BLaER1 treated with 17β-estradiol and CSF1 and Interleukin-3, amounts not matched to agents 10 nM and 100 nM (cell line): ENCODE measurements at regions not wholly inside any gene's neighbourhood (a gene's known extent, or its start where the extent isn't known, plus 50 kb on each side); places are given as distances from the start of the nearest gene placed in this dataset.
"Not testable (repeated sequence)": the region's sequence is repeated elsewhere in the genome, so short reads cannot be mapped to it uniquely, and the experiment has no call there.

Experiments used
- H3K27ac ChIP-seq, 11 experiments: shearing (Covaris generic); formaldehyde crosslinking; 2 replicates each; pipeline ENCODE4 v1.8.1; 2022
- H3K27me3 ChIP-seq, 11 experiments: shearing (Covaris generic); formaldehyde crosslinking; 2 replicates each; pipeline ENCODE4 v1.8.1; 2022
- H3K36me3 ChIP-seq, 11 experiments: shearing (Covaris generic); formaldehyde crosslinking; 2 replicates each; pipeline ENCODE4 v1.8.1; 2022
- H3K4me1 ChIP-seq, 10 experiments: shearing (Covaris generic); formaldehyde crosslinking; 2 replicates each; pipeline ENCODE4 v1.8.1; 2022
- H3K4me2 ChIP-seq, 11 experiments: shearing (Covaris generic); formaldehyde crosslinking; 2 replicates each; pipeline ENCODE4 v1.8.1; 2022
- H3K4me3 ChIP-seq, 10 experiments: shearing (Covaris generic); formaldehyde crosslinking; 2 replicates each; pipeline ENCODE4 v1.8.1; 2022
- H3K9ac ChIP-seq, 11 experiments: shearing (Covaris generic); formaldehyde crosslinking; 2 replicates each; pipeline ENCODE4 v1.8.1; 2022
- H3K9me3 ChIP-seq, 11 experiments: shearing (Covaris generic); formaldehyde crosslinking; replicated peaks in 1 of 11; 2 replicates each; pipeline ENCODE4 v1.8.1; 2022
- H4K20me1 ChIP-seq, 11 experiments: shearing (Covaris generic); formaldehyde crosslinking; 2 replicates each; pipeline ENCODE4 v1.8.1; 2022
- Cebpa-rat ChIP-seq, 11 experiments: shearing (Covaris generic); IDR thresholded peaks; 2 replicates each; pipeline ENCODE4 v1.8.1; 2022

DNA sequence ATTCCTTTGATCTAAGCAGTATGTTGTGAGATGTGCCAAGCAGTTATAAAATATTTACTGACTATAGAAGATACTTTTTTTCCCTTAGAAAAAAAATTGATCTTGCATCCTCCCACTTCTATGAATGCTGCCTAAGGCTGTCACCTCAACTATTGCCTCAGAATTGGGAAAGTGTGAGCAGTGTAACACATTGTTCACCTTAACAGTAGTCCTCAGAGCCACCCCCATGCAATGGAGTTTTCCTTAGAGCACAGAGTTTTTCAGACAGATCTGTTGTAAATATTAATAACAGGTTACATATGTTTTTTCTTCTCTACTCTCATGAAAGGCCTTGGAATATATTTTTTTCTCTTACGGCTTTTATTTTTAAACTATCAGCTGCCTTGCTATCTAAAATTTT lies 607.3 kb downstream of the STK39 start:
- Histone ChIP-seq H3K4me2 (no peak overlapping the region), H3K27me3 (no peaks in the 10 kb centered on the region), H3K9me3 (peaks cover 0 to 7% (median 0%) of the 10 kb centered on the region in 11 experiments; a peak in 4 of 22 replicates), H3K36me3 (no peaks in the 10 kb centered on the region), H3K4me3 (no peak overlapping the region), H3K9ac (no peak overlapping the region), H3K4me1 (peaks cover 0 to 9% (median 0%) of the 10 kb centered on the region in 10 experiments; a peak in 3 of 20 replicates), H3K27ac (no peak overlapping the region), H4K20me1 (no peaks in the 10 kb centered on the region)
- no peak for TF ChIP-seq Cebpa-rat (IDR thresholded peaks at IDR 0.05)

- H3K4me3 ChIP-seq, result no peak overlapping the region
- no peak for TF ChIP-seq Cebpa-rat (IDR thresholded peaks at IDR 0.05)
- H3K4me2 ChIP-seq, result no peak overlapping the region; a peak in 1 of 22 replicates
- no peak overlapping the region for H3K9ac ChIP-seq
- H3K27ac ChIP-seq, result no peak overlapping the region
- peaks cover 0 to 9% (median 0%) of the 10 kb centered on the region in 10 experiments; a peak in 3 of 20 replicates for H3K4me1 ChIP-seq
- H4K20me1 ChIP-seq, result no peaks in the 10 kb centered on the region
- no peaks in the 10 kb centered on the region for H3K36me3 ChIP-seq
- no peaks in the 10 kb centered on the region for H3K27me3 ChIP-seq
- peaks cover 0 to 7% (median 0%) of the 10 kb centered on the region in 11 experiments; a peak in 4 of 22 replicates for H3K9me3 ChIP-seq
Observed at GRCh38 chr2:167637741-167638140, 609.7 kb downstream of the STK39 start.

- not testable (repeated sequence) for H3K9me3 ChIP-seq, H4K20me1 ChIP-seq, H3K36me3 ChIP-seq, H3K9ac ChIP-seq, H3K4me1 ChIP-seq, H3K4me3 ChIP-seq, H3K27me3 ChIP-seq, H3K4me2 ChIP-seq, H3K27ac ChIP-seq
Observed at GRCh38 chr2:167632271-167632670, 615.1 kb downstream of the STK39 start.

GRCh38 chr2:167626961-167627360 lies 620.4 kb downstream of the STK39 start:
- Histone ChIP-seq H3K4me2 (no peak overlapping the region), H3K27me3 (no peaks in the 10 kb centered on the region), H3K4me1 (no peaks in the 10 kb centered on the region), H4K20me1 (no peaks in the 10 kb centered on the region), H3K4me3 (no peak overlapping the region), H3K36me3 (no peaks in the 10 kb centered on the region), H3K9me3 (peaks cover 0 to 7% (median 0%) of the 10 kb centered on the region in 11 experiments; a peak in 1 of 22 replicates), H3K9ac (no peak overlapping the region), H3K27ac (no peak overlapping the region)
- no peak for TF ChIP-seq Cebpa-rat (IDR thresholded peaks at IDR 0.05)

DNA sequence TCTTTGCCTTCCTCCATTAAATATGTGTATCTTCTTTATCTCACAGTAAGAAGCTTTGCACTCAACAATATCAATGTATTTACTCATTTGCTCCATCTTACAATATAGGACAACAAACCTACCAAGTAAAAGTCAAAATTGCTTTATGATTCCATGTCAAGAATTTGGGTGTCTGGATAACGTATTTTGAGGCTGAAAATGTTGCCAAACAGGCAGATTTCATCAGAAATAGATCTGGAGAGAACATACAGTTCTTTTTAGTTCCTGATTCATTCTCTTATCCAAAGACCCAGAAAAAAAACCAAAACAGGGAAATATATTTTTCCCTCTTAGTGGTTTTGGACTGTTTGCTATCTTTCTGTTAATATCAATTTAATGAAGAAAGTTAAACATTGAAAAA lies 621.1 kb downstream of the STK39 start:
- no peak overlapping the region for H3K27ac ChIP-seq
- H3K4me3 ChIP-seq, result no peak overlapping the region
- no peaks in the 10 kb centered on the region for H3K36me3 ChIP-seq
- H3K9me3 ChIP-seq, result peaks cover 0 to 11% (median 0%) of the 10 kb centered on the region in 11 experiments; a peak in 2 of 22 replicates
- H3K4me1 ChIP-seq, result no peaks in the 10 kb centered on the region
- H4K20me1 ChIP-seq, result no peaks in the 10 kb centered on the region
- no peak overlapping the region for H3K9ac ChIP-seq
- no peaks in the 10 kb centered on the region for H3K27me3 ChIP-seq
- H3K4me2 ChIP-seq, result no peak overlapping the region
- no peak for TF ChIP-seq Cebpa-rat (IDR thresholded peaks at IDR 0.05)

- Histone ChIP-seq H3K27me3 (no peaks in the 10 kb centered on the region), H3K9me3 (peaks cover 0 to 9% (median 0%) of the 10 kb centered on the region in 11 experiments; a peak in 2 of 22 replicates), H3K27ac (no peak overlapping the region), H3K4me3 (no peak overlapping the region), H3K36me3 (no peaks in the 10 kb centered on the region), H3K4me1 (no peaks in the 10 kb centered on the region), H4K20me1 (no peaks in the 10 kb centered on the region), H3K4me2 (no peak overlapping the region), H3K9ac (no peak overlapping the region)
- no peak for TF ChIP-seq Cebpa-rat (IDR thresholded peaks at IDR 0.05)
Observed at GRCh38 chr2:167616997-167617396, 630.4 kb downstream of the STK39 start.

DNA sequence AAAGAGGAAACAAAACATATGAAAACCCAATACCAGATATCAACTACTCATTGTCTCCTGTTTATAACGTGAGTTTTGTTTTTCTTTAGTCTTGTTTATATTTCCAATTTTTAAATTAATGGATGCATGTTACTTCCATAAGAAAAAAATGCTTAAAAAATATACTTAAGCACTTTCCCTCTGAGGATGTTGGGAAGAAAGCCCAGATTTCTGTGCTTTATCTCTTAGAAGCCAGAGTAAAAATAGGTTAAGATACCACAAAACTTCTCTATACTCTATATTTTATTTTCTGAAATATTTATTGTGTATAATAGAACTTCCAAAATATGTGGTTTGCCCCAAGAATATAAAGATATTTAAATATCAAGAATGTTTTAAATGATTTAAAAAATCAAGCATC lies 633.9 kb downstream of the STK39 start:
- Histone ChIP-seq H3K4me1 (no peaks in the 10 kb centered on the region), H3K9ac (no peak overlapping the region), H3K9me3 (no peaks in the 10 kb centered on the region), H3K4me3 (no peak overlapping the region), H4K20me1 (no peaks in the 10 kb centered on the region), H3K36me3 (no peaks in the 10 kb centered on the region), H3K27ac (no peak overlapping the region), H3K27me3 (no peaks in the 10 kb centered on the region), H3K4me2 (no peak overlapping the region)
- TF ChIP-seq Cebpa-rat (IDR thresholded peaks at IDR 0.05), result no peak

- Histone ChIP-seq H3K27ac (no peak overlapping the region), H3K9me3 (no peaks in the 10 kb centered on the region), H3K36me3 (no peaks in the 10 kb centered on the region), H3K4me3 (no peak overlapping the region), H3K4me1 (no peaks in the 10 kb centered on the region), H4K20me1 (no peaks in the 10 kb centered on the region), H3K9ac (no peak overlapping the region), H3K27me3 (no peaks in the 10 kb centered on the region), H3K4me2 (no peak overlapping the region)
- TF ChIP-seq Cebpa-rat (IDR thresholded peaks at IDR 0.05), result no peak
Observed at GRCh38 chr2:167608487-167608886, 638.9 kb downstream of the STK39 start.

- Histone ChIP-seq H3K9ac (no peak overlapping the region), H3K4me3 (no peak overlapping the region), H3K27ac (no peak overlapping the region), H3K4me2 (no peak overlapping the region), H3K27me3 (no peaks in the 10 kb centered on the region), H3K4me1 (no peaks in the 10 kb centered on the region), H3K36me3 (no peaks in the 10 kb centered on the region), H3K9me3 (no peaks in the 10 kb centered on the region), H4K20me1 (no peaks in the 10 kb centered on the region)
- no peak for TF ChIP-seq Cebpa-rat (IDR thresholded peaks at IDR 0.05)
Observed at GRCh38 chr2:167607731-167608130, 639.7 kb downstream of the STK39 start.

DNA sequence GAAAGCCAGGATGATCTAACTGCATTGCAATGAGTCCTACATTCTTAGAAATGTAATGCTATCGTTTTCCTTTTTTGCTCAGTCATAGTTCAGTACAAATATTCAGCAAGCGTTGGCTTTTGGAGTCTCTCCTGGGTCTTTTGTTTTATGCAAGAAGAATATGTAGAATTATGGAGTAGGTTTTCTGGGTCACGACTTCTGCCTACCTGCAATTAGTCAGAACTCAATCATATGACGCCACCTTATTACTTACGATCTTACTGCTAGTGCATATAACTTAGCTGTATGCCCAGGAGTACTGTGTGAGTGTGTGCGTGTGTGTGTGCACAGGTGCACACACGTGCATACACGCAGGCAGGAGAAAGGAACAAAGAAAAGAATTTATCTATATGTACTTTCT lies 640.2 kb downstream of the STK39 start:
- no peaks in the 10 kb centered on the region for H3K27me3 ChIP-seq
- H3K36me3 ChIP-seq, result no peaks in the 10 kb centered on the region
- TF ChIP-seq Cebpa-rat (IDR thresholded peaks at IDR 0.05), result no peak
- no peaks in the 10 kb centered on the region for H3K9me3 ChIP-seq
- no peak overlapping the region for H3K4me2 ChIP-seq
- H3K4me3 ChIP-seq, result no peak overlapping the region
- H3K27ac ChIP-seq, result no peak overlapping the region
- no peaks in the 10 kb centered on the region for H4K20me1 ChIP-seq
- no peak overlapping the region for H3K9ac ChIP-seq
- H3K4me1 ChIP-seq, result no peaks in the 10 kb centered on the region
